ENCODE measurements at regions not wholly inside any gene's neighbourhood (a gene's known extent, or its start where the extent isn't known, plus 50 kb on each side); places are given as distances from the start of the nearest gene placed in this dataset.

DNA sequence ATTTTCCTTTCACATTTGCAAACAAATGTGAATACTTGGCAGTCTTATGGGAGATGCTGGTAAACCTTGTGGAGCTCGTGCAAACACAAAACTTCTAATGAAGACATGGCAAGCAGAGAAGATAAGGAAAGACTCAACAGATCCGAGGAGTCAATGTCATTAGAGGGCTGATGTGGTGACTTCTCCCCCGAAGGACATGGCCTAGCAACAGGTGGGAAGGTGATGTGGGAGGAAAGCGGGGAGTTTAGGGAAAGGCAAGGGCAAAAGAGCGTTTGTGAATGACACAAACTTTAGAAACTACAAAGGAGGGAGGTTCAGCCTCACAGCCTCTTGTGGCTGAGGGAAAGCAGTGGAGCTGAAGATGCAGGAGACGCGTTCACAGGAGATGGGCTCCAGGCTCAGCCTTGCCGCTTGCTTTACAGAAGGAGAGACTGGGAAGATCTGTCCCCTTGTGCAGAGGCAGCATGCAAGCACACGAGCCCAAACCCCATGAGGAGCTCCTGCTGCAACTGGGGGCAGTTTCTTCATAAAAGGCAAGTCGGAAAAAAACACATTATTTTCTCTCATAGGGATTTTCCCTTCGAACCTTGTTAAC is 86.6 kb downstream of the SOWAHC start:
- intact Hi-C loops (cut with DNase I; ENCODE audit: low total_unique reads), result no loop called here
- no peak for DNase-seq
- H3K4me1 ChIP-seq, result no peaks in the 10 kb centered on the region
- no peaks in the 10 kb centered on the region for H3K27me3 ChIP-seq
- H3K9me3 ChIP-seq, result no peaks in the 10 kb centered on the region
- H3K27ac ChIP-seq, result peak overlapping the region in 1 of 2 donors; percentile 41
- TF ChIP-seq, protein P1, sequence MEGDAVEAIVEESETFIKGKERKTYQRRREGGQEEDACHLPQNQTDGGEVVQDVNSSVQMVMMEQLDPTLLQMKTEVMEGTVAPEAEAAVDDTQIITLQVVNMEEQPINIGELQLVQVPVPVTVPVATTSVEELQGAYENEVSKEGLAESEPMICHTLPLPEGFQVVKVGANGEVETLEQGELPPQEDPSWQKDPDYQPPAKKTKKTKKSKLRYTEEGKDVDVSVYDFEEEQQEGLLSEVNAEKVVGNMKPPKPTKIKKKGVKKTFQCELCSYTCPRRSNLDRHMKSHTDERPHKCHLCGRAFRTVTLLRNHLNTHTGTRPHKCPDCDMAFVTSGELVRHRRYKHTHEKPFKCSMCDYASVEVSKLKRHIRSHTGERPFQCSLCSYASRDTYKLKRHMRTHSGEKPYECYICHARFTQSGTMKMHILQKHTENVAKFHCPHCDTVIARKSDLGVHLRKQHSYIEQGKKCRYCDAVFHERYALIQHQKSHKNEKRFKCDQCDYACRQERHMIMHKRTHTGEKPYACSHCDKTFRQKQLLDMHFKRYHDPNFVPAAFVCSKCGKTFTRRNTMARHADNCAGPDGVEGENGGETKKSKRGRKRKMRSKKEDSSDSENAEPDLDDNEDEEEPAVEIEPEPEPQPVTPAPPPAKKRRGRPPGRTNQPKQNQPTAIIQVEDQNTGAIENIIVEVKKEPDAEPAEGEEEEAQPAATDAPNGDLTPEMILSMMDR (IDR thresholded peaks at IDR 0.05), result no peak
- no peak for TF ChIP-seq POLR2A (IDR thresholded peaks at IDR 0.05)
- no peak overlapping the region for H3K4me3 ChIP-seq
- no peaks in the 10 kb centered on the region for H3K36me3 ChIP-seq

DNA sequence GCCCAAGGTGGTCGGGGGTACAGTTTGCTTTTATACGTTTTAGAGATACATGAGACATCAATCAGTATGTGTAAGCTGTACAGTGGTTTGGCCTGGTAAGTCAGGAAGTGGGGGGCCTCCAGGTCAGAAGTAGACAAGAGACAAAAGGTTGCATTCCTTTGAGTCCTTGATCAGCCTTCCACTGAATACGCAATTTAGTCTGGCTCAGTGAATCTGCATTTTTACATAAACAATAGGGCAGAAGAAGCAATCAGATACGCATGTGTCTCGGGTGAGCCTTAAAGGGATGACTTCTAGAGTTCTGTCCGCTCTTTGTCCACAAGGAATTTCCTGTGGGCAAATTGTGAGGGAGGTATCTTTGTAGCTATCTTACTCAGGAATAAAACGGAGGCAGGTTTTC is 87.2 kb downstream of the SOWAHC start:
- no peak for DNase-seq
- H3K9me3 ChIP-seq, result no peaks in the 10 kb centered on the region
- intact Hi-C loops (cut with DNase I; ENCODE audit: low total_unique reads), result no loop called here
- no peaks in the 10 kb centered on the region for H3K27me3 ChIP-seq
- H3K4me3 ChIP-seq, result no peak overlapping the region
- TF ChIP-seq, protein P1 (IDR thresholded peaks at IDR 0.05), result no peak
- TF ChIP-seq POLR2A (IDR thresholded peaks at IDR 0.05), result no peak
- H3K36me3 ChIP-seq, result no peaks in the 10 kb centered on the region
- H3K4me1 ChIP-seq, result no peaks in the 10 kb centered on the region
- H3K27ac ChIP-seq, result no peak overlapping the region

DNA sequence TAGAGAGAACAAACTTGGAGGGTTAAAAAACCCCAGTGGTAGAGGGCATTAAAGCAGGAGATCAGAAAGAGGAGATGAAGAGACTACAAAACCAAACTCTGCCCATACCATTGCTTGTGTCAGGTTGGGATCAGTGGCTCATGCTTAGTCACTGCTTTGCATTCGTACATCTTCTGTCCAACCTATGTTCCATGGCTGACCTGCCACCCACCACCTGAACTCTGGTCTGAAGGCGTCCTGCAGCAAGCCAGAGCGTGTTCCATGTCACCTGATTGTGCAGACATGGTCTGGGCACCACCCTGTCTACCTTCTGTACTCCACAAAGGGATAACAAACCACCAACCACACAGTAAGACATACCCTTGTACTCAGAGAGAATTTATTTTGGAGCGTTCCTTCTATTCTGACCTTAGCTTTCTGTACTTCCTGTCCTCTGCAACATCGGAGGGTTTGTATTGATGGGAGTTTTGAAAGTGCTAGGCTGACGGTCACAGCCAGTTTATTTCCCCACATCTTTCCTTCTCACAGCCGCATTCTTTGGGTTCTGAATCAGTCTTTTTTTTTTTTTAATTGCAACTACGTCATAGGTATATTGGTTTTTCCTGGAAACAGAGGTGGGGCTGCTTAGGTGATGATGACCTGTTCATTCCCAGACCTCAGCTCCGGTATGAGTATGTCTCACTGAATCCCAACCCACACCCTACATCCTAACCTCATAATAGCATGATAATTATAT is 88.3 kb downstream of the SOWAHC start:
- Histone ChIP-seq H3K27ac (no peak overlapping the region), H3K36me3 (no peaks in the 10 kb centered on the region), H3K27me3 (no peaks in the 10 kb centered on the region), H3K4me3 (no peak overlapping the region), H3K4me1 (no peaks in the 10 kb centered on the region), H3K9me3 (no peaks in the 10 kb centered on the region)
- DNase-seq, result no peak
- TF ChIP-seq, protein P1 (IDR thresholded peaks at IDR 0.05), result no peak
- TF ChIP-seq POLR2A (IDR thresholded peaks at IDR 0.05), result no peak
- intact Hi-C loops (cut with DNase I; ENCODE audit: low total_unique reads), result no loop called here

DNA sequence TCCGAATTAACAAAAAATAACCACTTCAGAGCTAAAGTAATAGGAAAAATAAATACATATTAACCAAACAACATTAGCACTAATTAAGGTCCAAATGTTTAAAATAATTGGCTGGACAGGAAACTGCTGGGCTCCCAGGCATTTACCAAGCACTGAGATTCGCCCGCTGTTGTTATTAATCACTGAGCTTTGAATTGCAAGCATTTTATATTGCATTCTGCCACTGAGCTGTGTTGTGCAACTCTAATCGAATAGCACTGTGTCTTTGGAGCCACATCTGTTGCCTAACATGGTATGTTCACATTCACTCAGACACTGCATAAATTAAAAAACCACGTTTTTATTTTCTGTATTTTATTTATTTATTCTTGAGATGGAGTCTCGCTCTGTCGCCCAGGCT is 88.9 kb downstream of the SOWAHC start:
- intact Hi-C loops (cut with DNase I; ENCODE audit: low total_unique reads), result no loop called here
- no peaks in the 10 kb centered on the region for H3K4me1 ChIP-seq
- TF ChIP-seq, protein P1 (IDR thresholded peaks at IDR 0.05), result no peak
- TF ChIP-seq POLR2A (IDR thresholded peaks at IDR 0.05), result no peak
- no peak overlapping the region for H3K27ac ChIP-seq
- no peaks in the 10 kb centered on the region for H3K27me3 ChIP-seq
- no peak for DNase-seq
- H3K4me3 ChIP-seq, result no peak overlapping the region
- H3K36me3 ChIP-seq, result no peaks in the 10 kb centered on the region
- no peaks in the 10 kb centered on the region for H3K9me3 ChIP-seq

DNA sequence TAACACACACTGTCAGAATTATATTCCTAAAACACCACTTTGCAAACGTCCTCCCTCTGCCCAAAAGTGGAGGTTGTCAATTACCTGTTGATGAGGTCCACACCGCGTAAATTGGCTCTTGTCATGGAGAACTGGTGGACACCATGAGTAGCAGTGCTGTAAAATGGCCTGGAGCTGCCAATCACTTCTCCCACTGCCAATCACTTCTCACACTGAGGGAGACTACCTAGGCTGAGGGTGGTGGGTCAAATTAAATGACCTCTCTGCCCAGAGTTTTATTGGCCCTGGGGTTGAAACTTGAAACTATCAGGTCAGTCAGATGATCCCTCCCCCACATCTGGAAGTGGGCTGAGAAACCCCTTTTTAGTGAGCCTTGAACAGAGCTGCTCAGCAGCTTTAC is 89.6 kb downstream of the SOWAHC start:
- H3K36me3 ChIP-seq, result no peaks in the 10 kb centered on the region
- H3K9me3 ChIP-seq, result no peaks in the 10 kb centered on the region
- no peak for DNase-seq
- intact Hi-C loops (cut with DNase I; ENCODE audit: low total_unique reads), result no loop called here
- no peak overlapping the region for H3K4me3 ChIP-seq
- H3K27ac ChIP-seq, result no peak overlapping the region
- TF ChIP-seq POLR2A (IDR thresholded peaks at IDR 0.05), result no peak
- H3K4me1 ChIP-seq, result no peaks in the 10 kb centered on the region
- no peaks in the 10 kb centered on the region for H3K27me3 ChIP-seq

All from uterus (tissue), 3 donors.